ENCODE measurements at regions not wholly inside any gene's neighbourhood (a gene's known extent, or its start where the extent isn't known, plus 50 kb on each side); places are given as distances from the start of the nearest gene placed in this dataset.

DNA sequence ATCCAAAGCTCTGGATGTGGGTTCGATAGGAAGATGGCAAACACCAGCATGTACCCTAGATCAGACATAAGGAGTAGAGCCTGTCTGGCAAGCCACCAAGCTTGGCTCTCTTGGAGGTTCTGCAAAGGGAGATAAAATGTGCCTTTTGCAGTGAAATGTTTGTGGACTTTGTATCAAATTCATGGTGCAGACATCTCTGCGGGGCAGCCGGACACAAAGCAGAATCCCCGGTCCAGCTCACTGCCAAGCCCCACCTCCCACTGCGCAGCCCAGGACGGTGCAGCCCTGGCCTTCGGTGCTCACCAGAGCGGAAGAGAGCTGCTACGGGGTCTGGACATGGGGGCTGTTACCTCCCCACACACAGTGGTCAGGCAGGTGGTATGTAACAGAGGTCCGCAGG, 333.6 kb upstream of the JARID2 start:
- no peak for DNase-seq

DNA sequence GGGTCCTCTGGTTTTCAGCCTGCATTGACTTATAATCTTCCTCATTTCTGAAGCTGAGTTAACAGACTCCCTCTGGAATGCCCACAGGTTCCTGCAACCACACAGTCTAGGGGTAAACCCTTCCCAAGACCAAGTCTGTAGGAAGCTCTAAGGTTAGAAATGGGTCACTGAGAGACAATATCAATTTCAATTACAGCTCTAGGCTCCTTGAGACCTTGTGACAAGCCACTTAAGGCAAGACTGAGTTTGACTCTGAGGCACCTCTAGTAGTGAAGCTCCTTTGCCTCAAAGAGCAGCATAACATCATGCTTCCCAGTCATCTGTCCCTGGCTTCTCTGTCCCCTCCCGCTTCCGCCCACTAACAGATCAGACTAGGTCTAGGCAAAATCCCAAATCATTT, 333.2 kb upstream of the JARID2 start:
- DNase-seq: no peak

DNA sequence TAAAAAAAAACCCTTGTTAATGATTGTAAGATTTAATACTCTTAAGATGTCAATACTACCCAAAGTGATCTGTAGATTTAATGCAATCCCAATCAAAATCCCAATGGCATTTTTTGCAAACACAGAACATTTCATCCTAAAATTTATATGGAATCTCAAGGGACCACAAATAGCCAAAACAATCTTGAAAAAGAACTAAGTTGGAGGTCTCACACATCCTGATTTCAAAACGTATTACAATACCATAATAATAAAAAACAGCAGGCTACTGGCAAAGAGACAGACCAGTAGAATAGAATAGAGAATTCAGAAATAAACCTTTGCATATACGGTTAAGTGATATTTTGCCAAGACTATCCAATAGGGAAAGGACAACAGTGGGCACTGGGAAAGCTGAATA, 331.9 kb upstream of the JARID2 start:
- DNase-seq: no peak

- no peak for DNase-seq
Observed at GRCh38 chr6:14915888-14916832, 329.7 kb upstream of the JARID2 start.

DNA sequence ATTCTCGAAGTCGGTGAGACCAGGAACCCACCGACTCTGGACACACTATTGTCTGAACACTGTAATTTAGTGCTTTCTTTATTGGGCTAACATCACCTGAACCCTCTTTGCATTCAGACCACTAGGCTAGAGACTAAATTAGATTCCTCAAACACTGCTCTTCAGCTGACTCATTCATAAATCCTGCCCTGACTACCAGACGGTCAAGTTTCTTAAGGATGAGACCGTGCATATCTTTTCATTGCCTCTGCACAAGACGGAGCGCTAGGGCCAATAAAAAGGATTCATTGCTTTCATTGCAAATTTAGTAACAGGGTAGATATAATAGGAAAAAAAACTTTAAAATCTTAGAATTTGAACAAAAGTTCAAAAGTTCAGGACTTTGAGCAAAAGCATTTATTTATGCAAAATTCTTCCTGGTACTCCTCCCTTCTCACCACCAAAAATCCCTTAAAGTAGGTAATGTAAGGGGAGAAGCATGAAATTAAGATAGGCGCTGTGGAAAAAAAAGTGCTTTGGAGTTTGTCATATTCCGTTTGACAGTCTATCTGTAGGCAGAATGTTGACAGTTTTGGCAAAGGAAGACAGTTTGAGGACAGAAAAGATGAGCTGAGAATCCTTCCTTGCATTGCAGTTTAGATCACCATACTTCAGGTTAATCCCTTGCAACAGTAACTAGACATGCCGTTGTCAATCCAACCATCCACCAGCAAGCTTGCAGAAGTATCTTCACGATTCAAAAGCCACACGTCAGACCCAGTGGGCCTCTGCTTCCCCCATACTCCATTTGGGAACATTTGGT, 328.6 kb upstream of the JARID2 start:
- DNase-seq: no peak

DNA sequence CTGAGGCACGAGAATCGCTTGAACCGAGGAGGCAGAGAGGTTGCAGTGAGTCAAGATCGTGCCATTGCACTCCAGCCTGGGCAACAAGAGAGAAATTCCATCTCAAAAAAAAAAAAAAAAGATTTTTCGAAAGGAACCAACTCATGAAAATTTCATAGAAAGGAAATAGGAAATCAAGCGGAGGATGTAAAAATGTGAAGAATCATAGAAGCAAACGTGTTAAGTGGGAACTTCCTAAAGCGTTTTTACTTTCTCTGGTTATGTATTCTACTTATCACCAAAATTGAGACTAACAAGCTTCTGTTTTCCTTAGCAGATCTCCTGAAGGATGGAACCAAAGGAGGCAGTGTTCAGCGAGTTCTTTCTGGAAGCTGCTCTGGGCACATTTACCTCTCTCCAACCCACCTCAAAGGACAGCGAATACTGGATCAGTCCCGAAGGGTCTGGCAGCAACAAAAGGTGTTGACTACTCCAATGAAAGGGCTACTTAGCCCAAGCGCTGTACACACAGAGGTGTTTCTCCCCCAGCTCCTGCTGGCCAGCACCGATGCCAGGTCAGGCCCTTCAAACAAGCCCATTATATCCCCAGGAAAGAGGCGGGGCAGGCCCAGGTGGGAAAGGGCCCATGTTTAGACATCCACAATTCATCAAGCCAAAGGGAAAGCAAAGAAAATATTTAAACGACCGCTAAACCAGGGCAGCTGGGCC, 327.5 kb upstream of the JARID2 start:
- DNase-seq: no peak

DNA sequence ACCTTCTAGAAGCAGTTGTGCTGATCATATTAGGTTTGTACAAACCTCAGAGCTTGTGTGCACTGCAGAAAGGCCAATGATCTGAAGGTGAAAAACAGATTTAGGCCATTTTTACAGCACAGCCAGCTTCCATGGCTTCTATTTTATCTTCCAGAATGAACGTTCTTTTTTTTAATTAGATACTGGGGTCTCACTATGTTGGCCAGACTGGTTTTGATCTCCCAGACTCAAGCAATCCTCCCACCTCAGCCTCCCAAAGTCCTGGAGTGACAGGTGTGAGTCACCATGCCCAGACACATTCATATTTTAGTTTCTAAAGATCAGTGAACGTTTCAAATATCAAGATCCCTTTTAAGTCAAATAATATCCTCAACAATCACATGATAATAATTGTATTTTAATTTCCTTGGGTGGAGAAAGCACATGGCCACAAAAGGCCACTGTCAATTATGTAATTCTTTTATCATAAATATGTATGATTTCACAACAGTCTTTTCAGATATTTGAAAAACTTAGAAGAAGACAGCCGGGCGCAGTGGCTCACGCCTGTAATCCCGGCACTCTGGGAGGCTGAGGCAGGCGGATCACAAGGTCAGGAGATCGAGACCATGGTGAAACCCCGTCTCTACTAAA, 326.7 kb upstream of the JARID2 start:
- DNase-seq: no peak

- no peak for DNase-seq
Observed at GRCh38 chr6:14920276-14920675, 325.6 kb upstream of the JARID2 start.

DNA sequence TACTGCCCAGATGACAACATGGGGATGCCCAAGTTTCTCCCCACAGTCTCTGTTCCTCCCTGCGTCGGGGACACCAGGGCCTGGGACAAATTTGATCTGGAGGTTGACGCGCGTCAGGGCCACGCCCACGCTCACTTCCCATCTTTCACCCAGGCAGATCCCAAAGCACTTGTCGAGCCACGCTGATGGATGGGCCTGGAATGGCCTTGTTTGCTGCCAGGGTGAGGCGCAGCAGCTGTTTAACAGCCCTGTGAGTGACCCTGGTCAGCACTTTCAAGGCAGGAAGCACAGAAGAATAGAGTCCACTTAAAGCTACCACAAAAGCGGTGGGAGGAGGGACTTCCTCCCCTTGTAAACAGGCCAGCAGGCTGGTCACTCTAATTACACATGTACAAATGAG, 324.7 kb upstream of the JARID2 start:
- no peak for DNase-seq

DNA sequence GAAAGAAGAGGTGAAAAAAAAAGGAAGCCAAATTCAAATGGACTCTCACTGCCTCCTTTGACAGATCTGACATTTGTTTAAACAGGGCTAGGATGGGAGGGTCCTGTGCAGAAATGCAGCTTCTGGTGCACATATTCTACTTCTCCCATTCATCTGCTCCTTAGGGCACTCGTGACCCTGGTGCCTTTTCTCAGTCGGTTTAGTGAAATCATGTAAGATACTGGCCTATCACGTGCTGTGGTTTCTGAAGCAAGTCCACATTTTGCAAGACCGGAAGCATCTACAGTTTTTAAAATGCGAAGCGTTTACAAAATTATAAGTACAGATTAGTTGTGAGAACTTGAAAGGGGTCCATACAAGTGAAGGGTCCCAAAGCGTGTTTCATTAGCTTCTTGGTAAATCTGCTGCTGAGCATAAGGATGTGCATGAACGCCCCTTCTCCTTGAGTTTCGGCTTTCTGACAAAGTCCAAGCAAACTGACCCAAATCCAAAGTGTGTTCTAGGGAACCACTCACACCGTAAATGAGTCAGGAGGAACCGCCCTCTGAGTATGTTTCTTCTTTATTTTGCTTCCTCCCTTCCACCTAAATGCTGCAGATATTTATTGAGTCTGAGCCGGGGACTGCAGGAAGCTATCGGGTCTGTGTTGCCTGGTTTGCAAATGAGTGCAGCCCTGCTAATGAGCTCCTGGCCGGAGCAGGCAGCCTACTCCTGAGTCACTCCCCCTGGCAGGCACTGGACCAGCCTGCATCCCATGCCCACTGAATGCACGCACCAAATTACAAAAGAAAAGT, 323.8 kb upstream of the JARID2 start:
- no peak for DNase-seq

GRCh38 chr6:14922706-14923460, 323.0 kb upstream of the JARID2 start:
- DNase-seq: no peak

DNA sequence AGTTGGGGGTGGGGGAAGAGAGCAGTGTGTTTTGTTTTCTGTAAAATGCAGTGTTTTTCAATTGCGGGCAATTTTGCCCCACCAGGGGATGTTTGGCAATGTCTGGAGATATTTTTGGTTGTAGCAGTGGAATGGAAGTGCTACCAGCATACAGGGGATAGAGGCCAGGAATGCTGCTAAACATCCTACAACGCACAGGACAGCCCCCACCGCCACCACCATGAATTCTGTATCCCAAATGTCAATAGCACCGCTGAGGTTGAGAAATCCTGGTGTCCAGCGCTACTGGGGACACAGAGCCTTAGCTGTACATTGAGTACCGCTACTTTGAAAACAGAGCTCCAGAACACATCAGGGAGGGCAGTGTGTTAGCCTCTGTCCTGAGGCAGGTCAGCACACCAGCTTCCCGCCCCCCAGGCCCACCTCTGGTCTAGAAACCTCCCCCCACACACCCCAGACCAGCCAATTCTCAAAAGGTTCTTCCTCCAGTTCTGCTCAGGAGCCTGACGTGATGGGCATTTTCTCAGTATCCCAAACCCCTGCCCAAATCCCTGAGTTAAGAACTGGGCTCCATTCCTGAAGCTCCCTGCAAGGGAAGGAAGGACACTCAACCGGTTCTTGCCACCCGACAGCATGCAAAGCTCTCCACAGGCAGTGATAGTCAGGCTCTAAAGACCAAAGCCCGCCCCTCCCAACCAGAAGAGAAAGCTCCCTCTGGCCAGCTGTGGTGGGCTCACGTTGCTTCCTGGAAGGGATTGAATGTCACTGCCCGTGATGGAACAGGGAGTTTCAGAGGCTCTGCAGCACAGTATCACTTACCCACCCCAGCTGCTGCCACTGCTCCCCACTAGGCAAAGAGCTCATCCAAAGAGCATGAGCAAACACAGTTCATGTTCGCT, 321.5 kb upstream of the JARID2 start:
- no peak for DNase-seq

- DNase-seq: no peak
Observed at GRCh38 chr6:14925025-14925698, 320.7 kb upstream of the JARID2 start.

- DNase-seq: no peak
Observed at GRCh38 chr6:14925699-14926026, 320.2 kb upstream of the JARID2 start.

DNA sequence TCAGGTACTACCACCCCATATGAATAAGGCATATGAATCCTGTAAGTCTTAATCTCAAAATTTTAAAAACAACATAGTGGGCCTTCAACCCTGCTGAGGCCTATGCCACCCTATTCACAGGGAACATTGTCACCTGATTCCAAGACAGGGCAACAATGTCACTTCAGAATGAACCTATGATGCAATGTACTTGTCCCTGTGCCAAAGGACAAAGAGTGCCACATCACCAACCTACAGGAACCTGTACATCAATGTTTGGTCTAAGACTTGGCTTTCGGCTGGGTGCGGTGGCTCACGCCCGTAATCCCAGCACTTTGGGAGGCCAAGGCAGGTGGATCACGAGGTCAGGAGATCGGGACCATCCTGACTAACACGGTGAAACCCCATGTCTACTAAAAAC, 318.5 kb upstream of the JARID2 start:
- DNase-seq: no peak

DNA sequence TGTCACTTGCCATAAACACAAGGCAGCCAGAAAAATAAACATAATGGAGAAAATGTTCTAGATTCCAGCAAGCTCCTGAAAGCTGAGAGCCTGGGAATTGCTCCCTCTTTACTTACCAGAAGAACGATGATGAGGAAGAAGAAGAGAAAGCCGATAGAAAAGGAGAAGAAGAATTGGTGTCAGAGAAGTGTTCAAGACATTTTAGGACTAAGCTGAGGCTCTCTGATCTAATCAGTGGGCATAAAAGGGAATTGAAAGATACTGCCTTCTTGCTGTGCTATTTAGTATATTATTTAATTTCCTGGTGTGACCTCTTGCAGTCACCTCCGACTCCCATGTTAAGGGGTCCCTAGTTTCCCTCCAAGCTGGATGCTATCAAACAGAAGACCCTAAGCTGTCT, 316.6 kb upstream of the JARID2 start:
- DNase-seq: no peak

DNA sequence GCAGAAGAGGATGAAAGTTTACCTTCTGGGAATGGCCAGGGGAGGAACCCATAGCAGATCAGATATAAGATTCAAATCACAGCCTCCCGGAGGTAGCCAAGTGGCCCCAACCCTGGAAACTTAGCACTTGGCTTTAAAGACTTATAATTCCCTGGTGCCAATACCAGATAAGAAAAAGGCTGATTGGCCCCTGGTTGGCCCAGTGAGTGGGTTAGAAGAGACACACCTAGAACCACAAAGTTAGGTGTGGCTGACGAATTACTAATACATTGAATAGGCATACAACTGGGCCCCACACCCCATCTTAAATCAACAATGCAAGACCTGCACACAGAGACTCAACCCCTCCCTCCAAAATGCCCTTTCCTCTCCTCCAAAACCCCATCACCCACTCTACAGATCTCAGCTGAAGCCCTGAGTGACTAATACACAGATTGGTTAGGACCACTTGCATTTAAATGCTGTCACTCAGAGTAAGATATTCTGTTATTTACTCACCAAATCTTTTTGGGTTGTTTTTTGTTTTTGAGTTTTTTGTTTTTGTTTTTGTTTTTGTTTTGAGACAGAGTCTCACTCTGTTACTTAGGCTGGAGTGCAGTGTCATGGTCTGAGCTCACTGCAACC, 315.4 kb upstream of the JARID2 start:
- no peak for DNase-seq

- no peak for DNase-seq
Observed at GRCh38 chr6:14932485-14933182, 313.2 kb upstream of the JARID2 start.

GRCh38 chr6:14933183-14933544, 312.7 kb upstream of the JARID2 start:
- DNase-seq: no peak
